GM18519 (cell line): ENCODE measurements at regions not wholly inside any gene's neighbourhood (a gene's known extent, or its start where the extent isn't known, plus 50 kb on each side); places are given as distances from the start of the nearest gene placed in this dataset.
"Not testable (repeated sequence)": the region's sequence is repeated elsewhere in the genome, so short reads cannot be mapped to it uniquely, and the experiment has no call there.

ENCODE experiments used
- ATAC-seq: cut with Tn5 transposase; IDR thresholded peaks from one replicate; pipeline ENCODE4 v1.9.1; 2021; ENCODE audit warnings: mild to moderate bottlenecking, moderate library complexity; ENCODE audit not compliant: unreplicated experiment, low FRiP score

- ATAC-seq = no peak
Observed at GRCh38 chr1:168825129-168825528, 96.1 kb upstream of the DPT start.

GRCh38 chr1:168825820-168826219 is 96.8 kb upstream of the DPT start:
- ATAC-seq = no peak

GRCh38 chr1:168826269-168826668 is 97.3 kb upstream of the DPT start:
- ATAC-seq = no peak

DNA sequence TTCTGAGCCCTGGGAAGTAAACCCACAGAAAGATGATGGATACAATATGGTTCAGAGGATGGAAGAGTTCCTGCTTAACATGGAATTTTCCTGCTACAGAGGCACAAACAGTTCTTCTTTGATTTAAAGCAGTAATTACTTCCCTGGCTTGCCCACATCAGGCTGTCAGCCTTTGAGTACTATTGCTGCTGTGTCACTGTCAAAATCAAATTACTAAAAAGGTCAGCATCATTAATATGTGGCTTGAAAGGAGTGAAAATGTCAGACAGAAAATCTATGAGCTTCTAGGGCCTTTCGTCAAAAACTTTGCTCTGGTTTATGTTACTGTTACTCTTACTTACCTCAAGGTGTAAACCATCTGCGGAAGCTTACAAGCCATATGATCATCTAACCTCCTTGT is 98.6 kb upstream of the DPT start:
- no peak for ATAC-seq

DNA sequence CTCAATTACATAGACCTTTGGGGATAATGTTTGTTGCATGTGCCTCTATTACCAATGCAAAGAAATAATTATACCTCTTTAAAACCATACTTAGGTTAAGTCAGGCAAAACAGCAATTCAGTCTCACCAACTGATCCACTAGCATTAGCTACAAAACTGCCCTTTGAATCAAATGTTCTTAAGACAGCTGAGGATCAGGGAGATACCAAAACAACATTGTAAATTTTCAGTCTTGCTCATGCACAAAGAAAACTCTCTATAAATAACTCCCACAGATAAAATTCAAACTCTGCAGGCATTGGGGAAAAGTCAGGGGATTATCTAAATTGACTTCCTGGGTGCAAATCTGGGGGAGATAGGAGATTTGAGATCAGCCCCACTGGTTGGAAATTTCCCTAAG is 100.9 kb upstream of the DPT start:
- no peak for ATAC-seq

DNA sequence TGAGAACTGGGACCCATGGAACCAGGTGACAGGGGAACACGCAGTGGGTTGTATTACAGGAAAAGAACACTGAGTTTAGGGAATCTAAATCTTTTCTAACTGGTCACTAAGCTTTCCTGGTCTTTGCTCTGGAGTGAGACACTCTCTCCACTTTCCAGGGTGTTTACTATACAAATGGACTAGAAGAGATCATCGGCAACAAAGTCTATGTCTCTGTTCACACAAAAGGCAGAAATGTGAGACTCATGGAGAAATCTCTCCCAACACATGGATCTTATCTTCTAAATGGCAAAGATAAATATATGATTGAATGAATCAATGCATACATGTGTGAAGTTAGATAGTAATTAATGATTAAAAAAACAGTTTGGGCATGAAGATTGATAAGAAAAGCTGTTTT is 101.6 kb upstream of the DPT start:
- no peak for ATAC-seq

GRCh38 chr1:168832661-168833060 is 103.7 kb upstream of the DPT start:
- no peak for ATAC-seq

GRCh38 chr1:168833362-168833761 is 104.4 kb upstream of the DPT start:
- ATAC-seq = no peak

GRCh38 chr1:168833801-168834224 is 104.8 kb upstream of the DPT start:
- no peak for ATAC-seq

- no peak for ATAC-seq
Observed at GRCh38 chr1:168834225-168834872, 105.3 kb upstream of the DPT start.

- no peak for ATAC-seq
Observed at GRCh38 chr1:168835176-168835575, 106.2 kb upstream of the DPT start.

GRCh38 chr1:168835791-168836190 is 106.8 kb upstream of the DPT start:
- no peak for ATAC-seq

- no peak for ATAC-seq
Observed at GRCh38 chr1:168836469-168836868, 107.5 kb upstream of the DPT start.

DNA sequence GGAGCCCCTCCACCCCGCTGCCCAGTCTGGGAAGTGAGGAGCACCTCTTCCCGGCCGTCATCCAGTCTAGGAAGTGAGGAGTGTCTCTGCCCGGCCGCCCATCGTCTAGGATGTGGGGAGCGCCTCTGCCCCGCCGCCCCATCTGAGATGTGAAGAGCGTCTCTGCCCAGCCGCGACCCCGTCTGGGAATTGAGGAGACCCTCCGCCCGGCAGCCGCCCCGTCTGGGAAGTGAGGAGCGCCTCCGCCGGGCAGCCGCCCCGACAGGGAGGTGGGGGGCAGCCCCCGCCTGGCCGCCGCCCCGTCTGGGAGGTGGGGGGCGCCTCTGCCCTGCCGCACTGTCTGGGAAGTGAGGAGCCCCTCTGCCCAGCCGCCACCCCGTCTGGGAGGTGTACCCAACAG is 108.2 kb upstream of the DPT start:
- not testable (repeated sequence) for ATAC-seq

DNA sequence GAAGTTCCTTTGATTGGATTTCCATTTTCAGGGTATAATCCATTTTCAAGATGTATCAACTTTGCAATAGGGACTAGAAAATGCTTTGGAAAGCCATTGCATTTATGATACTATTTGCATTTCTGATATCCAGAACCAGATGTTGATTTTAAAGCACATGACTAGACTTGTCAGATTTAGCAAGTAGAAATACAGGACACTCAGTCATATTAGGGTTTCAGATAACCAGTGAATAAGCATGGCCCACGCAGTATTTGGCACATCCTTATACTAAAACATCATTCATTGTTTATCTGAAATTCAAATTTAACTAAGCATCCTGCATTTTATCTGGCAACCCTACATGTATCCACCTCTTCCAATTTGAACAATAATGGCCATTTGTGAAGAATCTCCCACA is 113.3 kb upstream of the DPT start:
- ATAC-seq = no peak

- no peak for ATAC-seq
Observed at GRCh38 chr1:168842916-168843315, 113.9 kb upstream of the DPT start.

GRCh38 chr1:168843401-168843800 is 114.4 kb upstream of the DPT start:
- no peak for ATAC-seq

DNA sequence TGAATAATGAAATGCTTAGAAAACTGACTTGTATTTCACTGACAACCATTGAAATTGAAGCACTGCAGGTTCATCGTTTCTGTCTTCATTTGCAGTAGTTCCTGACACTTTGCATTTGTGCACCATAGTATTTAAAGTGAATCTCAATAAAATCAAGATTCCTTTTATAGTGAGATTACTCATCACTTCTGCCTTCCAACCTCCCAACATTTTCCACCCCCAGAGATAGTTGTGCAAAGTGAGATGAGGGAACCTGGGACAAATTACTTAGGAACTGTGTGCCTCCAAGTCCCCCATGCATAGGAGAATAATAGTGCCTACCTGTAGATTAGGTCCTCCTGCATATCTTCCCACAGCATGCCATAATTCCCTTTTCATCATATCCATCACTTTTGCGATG is 114.9 kb upstream of the DPT start:
- no peak for ATAC-seq

GRCh38 chr1:168845140-168845539 is 116.1 kb upstream of the DPT start:
- ATAC-seq = no peak

GRCh38 chr1:168848051-168848450 is 119.0 kb upstream of the DPT start:
- no peak for ATAC-seq

GRCh38 chr1:168861421-168862004 is 132.5 kb upstream of the DPT start:
- no peak for ATAC-seq

GRCh38 chr1:168863772-168864171 is 134.8 kb upstream of the DPT start:
- ATAC-seq = no peak

GRCh38 chr1:168864266-168864665 is 135.3 kb upstream of the DPT start:
- ATAC-seq = no peak
